Activated CD4-positive, alpha-beta T cell treated with anti-CD3 and anti-CD28 coated beads, Interleukin-2, amount 50 U/mL, for 16 hours (primary cell): ENCODE measurements at regions not wholly inside any gene's neighbourhood (a gene's known extent, or its start where the extent isn't known, plus 50 kb on each side); places are given as distances from the start of the nearest gene placed in this dataset.

Experiments
- DNase-seq: peaks from one replicate; pipeline ENCODE4 v3.0.0-alpha.2; 2020

DNA sequence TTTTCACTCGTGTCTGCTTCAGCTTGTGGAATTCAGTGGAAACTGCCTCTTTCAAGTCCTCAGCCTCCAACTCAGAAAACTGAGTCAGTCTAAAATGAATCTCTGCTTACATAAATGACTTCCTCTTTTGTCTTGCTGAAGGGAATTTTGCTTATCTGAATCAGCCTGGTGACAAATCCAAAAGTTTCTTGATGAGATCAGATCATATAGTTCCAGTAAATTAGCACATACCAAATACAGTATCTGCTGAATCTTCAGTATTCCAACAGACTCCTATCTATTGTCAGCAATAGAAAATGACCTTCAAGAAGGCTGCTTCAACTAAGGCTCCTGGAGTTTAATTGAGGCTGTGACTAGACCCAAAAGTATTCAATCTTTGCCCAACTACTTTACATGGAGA, 290.0 kb downstream of the MZT1 start:
- no peak for DNase-seq

DNA sequence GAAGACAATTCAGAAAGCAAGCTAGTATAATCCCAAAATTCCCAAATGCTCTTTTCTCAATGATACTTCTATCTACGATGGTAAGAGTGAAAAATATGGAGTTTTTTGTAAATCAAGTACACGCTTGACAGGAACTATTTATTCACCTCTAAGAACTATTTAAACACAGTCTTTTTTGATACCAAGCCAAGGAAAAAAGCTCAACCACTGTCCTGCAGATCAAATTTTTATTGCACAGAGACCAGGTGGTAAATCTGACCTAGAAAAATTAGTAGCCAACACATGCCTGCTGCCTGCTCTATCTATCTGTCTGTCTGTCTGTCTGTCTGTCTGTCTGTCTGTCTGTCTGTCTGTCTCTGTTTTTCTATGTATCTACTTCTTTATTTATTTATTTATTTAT, 292.2 kb downstream of the MZT1 start:
- no peak for DNase-seq

DNA sequence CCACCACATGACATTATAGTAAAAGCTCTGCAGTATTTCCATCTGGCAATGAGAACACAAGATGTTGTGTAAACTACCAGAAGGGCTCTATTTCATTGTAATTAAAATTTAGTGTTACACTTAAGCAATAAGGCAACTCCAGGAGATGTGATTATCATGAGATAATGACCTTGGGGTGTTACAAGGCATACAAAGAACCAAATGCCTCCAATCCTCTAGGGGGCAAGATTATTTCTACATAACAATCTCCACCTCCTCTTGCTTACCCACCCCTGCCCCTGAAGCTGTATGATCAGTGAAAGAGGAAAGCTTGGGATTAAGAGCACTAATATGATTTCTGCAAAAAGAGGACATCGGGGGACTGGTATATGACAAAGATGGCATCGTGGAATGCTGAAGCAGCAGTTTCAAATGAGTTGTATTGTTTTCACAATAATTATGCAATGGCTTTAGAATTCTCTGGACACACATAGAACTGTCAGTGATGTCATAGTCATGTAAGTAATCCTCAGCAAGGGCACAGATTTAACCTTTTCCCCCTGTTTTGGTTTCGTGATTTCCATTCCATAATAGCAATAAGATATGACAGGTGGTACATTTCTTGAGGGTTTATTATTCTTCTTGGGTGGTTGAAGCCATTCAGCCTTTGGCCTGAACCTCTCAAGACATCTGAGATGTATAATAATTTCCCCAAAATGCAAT, 295.3 kb downstream of the MZT1 start:
- DNase-seq = no peak

DNA sequence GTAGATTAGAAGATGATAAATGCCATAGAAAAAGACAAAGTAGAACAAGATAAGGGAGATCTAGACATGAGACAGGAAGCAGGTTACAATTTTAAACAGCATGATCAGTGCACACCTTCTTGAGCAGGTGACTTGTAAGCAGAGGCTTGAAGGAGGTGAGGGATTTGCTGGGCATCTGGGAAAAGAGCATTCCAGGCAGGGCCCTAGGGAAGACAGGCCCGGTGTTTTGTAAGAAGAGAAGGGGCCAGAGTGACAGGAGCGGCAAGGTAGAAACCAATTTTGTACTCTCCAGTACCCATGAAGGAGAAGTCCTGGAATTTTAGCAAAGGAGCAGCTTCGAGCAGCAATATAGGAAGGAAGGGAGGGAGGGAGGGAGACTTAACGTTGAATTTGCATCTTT, 296.5 kb downstream of the MZT1 start:
- no peak for DNase-seq

DNA sequence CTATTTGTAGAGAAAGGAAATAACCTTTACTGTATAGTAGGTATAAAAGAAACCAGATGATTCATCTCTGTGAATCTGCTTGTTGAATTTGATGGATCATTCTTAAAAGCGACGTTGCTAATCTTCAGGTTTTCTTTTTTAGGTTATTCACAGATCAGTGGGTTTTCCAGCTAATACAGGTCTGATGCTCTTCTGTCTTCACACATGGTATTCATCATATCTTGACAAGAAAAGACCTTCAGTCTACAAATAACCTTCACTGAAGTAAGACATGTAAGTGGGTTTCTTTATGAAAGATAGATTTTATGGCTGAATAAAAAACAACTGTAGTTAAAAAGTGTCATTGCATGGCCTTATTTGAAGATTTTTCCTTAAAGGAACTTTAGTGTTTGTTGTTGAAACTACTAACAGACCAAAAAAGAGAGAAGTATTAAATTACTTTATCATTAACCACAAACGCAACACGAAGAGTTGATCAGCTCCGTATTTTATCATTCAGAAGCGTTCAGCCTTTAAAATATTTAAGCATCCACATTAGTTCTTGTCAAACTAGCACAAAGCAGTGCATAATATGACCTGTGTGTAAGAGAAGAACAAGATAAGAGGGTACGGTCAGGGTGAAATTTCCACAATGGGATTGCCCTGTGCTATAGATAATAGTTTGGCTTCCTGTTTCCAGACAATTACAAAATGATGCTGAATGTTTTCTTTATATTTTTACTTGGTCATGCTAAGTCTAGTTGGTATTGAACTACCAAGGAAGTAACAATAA, 299.5 kb downstream of the MZT1 start:
- no peak for DNase-seq

DNA sequence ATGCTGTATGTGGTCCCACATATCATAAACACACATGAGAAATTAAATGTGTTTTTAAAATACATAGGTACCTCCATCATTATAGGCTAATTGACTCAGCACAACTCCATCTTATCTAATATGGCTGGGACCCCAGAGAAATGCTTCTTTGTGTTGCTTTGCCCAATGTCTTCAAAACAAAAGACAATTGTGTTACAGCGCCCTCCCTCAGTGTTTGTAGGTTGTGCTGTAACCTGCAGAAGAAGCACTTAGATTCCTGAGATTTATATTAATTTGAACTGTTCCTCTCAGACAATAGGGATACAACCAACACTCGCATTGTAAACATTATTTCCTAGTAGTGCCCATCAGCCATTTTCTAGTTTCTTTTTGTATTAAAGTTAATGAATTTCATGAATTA, 303.4 kb downstream of the MZT1 start:
- DNase-seq = no peak

DNA sequence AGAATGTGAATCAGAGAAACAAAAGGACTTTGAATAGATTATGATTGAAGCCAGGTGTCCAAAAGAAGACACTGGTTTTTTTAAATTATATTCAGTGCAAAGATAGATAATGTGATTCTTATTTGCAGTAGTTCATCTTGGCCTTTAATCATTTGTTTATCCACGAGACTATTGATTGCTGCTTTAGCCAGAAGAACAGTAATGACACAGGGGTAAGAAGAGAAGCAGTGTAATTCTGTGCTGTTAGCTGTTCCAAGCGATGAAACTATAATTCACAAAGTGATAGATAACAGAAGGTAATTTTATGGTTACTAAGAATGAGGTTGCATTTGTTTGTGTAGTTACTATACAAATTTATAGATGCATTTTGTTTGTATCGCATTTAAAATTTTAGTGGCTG, 311.6 kb downstream of the MZT1 start:
- no peak for DNase-seq

DNA sequence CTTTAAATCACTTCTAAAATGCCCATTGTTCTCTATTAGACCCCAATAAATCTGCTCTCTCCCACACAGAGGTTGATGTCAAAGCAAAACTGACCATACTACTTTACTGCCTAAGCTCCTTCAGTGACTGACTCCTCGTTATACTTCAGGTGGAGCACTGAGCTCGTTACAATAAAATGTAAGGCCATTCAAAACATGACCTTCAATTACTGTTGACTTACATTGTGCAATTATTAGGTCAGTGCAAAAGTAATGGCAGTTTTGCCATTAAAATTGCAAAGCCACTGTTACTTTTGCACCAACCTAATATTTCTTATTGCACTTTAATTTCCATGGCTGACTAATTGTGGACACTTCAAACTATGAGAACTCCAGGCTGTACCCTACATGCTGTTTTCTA, 314.9 kb downstream of the MZT1 start:
- DNase-seq = no peak

DNA sequence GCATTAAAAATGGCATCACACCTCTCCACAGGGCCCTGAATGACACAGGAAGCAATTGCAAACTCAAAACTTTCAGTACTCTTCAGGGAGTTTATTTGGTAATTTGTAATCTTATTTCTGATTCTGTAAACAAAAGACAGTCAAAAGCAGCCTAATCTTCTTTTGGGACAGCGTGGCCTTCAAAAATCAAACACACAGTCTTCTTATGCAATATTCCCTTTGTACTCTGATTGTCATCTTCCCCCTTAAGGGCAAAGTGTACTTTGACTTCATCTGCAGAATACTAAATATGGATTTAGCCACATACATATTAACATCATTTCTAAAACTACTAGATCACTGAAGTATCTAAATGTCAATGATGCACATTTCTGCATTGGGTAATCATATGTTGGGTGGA, 322.0 kb downstream of the MZT1 start:
- no peak for DNase-seq

DNA sequence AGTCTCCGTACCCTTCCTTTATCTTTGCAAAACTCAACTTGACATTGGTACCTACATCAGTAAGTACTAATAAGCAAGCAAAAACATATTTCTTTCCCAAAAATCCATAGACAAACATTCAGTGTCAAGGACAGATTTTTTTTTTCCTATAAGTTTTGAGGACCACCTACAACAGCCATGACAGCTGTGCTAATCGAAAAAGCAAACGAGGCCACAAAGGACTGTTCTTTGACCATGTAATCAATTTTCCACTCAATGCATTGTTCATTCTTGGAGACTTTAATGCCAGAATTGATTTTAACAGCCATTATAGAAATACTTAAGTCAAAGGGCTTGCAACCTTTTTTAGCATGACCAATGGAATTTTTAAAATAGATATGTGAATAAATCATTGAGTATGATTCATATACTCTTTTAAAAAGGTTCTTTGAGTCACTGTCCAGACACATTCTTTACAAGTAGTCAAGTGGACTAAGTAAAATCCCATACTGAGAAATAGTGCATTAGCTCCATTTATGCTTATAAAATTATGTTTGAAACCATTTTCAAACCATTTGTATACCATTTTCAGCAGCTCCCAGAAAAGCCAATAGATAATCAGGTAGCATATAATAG, 323.9 kb downstream of the MZT1 start:
- DNase-seq = no peak

DNA sequence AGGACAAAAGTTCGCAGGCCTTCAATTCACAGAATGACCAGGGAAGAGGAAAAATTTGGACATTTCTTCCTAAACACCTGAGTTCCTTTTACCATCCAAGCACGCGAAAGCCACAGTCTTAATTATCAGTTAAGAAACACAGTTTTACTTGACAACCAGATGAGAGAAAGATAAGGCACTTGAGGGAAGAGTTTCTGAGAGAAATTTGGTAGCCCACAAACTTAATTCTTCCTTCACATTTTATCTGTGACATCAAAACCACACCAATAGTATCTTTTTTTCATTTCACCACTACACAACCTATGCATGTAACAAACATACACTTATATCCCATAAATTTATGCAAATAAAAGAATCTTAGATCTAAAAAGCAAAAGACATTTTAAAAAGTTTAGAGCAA, 326.6 kb downstream of the MZT1 start:
- no peak for DNase-seq

DNA sequence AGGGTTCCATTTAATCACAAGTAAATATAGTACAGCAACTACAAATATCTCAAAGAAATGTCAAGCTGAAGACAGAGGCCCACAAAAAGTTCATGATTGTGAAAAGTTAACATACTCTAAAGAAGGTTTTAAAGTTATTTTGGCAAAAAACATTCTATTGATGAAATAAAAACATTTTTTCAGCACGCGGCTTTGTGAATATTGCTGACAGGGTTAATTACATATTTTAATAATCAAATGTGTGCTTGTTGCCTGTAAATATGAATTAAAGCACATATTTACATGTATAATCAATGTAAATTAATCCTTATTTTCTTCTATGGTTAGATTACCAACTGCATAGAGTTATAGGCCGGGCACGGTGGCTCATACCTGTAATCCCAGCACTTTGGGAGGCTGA, 328.1 kb downstream of the MZT1 start:
- no peak for DNase-seq

DNA sequence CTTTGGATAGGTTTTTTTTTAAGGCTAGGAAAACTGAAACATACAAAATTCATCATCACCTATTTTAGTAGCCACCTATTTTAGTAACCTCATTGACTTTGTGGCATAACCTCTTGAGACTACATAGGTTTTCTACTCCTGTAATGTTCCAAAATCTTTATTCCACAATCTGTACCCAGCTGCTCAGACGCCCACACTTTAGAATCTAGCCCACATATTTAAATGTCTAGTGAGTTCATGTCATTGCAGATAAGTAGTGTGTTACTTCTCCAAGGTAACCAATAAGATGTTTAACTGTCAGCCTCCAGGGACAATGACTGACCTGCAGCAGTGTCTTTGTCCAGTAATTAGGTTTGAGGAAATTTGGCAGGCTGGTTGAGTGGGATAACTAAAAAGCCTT, 330.2 kb downstream of the MZT1 start:
- DNase-seq = no peak

DNA sequence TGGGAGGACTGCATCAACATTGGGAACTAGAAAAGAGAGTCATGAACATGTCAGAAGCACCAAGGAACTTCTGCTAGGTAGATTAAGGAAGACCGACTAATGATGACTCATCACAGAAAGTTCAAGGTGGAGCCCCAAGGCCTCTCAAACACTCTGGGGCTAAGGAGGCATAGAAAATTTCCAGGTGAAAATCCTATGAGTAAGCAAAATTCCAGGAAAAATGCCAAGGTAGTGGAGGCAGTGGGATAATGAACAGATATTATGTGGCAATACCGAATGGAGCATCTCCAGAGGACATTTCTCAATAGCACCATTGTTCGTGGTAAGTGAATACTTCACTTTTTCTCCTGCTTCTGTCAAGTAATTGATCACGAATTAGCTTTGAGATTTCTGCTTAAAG, 336.5 kb downstream of the MZT1 start:
- DNase-seq = no peak

DNA sequence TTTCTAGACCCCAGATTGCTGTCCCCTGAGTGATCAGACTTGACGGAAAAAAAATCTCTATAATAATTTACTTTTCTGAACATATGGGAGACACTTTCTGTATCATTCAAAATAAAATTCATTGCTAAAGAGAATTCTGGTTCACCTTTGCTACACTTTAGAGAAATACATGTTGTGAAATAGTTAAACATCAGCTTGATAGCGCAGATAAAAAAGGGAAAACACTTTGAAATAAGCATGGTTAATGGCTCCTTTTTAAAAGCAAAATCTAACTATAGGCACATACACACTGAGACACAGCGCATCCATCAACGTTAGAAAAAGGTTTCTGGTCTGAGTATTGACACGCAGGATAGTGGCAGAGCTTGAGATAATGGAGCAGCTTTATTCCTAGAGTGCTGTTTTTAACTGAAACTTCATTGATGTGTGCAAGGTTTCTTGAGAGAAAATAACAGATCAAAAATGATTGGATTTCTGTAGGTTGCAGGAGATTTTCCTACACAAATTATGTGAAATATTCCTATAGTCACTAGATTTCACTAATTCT, 341.2 kb downstream of the MZT1 start:
- no peak for DNase-seq

DNA sequence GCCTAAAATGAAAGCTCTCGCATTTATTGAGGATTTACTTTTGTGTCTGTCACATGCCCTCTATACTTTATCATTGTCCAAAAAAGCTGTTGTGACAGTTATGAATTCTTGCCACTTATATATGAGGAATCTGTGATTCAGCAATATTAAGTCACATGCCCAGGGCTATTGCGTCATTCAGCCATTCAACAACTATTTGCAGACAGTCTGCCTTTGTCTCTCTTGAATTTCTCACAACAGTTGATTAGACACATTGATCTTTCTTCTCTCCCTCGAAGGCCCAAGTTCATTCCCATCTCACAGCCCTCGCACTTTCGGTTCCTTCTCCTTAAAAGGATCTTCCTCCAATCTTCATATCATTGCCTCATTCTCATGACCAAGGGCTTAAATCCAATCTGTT, 342.6 kb downstream of the MZT1 start:
- DNase-seq = no peak

DNA sequence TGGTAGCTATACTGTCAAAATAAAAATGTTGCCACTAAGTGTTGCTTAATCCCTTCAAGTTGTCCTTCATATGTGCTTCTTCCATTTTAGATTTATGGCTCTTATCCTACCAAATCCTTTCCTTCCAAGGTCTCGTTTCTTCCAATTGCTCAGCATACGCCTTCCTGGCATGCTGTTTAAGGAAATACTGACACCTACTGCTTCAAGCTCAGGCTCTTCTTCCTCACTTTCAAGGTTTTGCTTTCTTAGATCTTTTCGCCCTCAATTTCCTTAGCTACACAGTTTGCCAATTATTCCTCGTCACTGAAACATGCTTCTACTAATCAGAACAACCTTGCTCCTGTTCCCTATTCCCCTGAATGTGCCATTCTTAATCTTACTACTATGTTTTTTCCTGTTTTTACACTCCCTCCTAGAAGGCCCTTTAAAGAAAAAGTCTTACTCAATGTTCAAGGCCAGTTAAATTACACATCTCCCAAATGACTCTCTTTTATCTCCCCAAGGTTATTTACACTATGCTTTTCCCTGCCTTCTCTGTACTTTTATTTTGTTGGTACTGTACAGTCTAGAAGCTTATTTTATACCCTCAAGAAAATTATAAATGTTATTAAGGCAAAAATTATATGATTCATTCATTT, 343.1 kb downstream of the MZT1 start:
- DNase-seq = no peak

DNA sequence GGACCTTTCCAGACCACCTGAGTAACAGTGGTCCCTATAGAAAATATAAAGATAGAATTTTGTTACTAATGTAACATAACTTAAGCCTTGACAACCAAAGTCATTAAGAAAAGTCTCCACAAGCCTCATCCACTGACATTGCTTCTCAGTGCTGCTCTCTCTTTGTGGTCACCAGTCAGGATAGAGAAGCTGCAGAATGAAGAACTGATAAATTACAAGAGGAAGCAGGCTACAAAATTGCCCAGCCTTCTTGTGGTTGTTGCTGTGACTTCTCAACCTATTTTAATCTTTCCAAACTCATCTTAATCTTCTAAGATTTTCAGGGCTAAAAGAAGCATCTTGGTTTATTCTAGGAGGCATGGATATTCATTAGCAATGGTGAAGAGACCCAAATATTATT, 343.8 kb downstream of the MZT1 start:
- DNase-seq = no peak

DNA sequence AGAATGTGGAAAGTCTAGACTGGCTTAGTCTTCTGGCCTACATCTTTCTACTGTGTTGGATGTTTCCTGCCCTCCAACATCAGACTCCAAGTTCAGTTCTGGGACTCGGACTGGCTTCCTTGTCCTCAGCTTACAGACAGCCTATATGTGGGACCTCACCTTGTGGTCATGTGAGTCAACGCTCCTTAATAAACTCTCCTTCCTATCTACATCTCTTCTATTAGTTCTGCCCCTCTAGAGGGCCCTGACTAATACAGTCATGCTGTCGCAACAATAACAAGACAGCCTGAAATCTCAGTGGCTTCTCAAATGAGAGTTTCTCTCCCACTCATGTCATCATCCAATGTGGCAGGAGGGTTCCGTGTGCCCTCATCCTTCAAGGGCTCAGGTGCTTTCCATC, 347.8 kb downstream of the MZT1 start:
- DNase-seq = no peak

DNA sequence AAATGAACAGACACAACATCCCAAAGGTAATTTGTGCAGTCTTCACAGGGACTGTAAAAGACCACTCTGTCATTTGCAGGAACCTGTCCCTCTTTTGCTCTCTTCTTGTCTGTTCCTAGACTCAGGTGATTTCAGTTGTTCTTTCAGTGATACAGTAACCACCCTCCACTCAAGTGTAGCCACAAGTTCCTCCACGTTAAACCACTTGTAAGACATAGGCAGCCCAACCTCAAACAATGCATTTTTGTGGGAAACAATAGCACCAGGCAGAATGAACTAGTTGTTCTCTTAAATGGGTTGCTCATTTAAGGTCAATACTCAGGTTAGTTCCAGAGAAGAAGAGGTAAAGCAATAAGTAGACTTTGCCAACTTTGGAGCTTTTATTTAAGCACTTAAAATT, 359.4 kb downstream of the MZT1 start:
- no peak for DNase-seq

DNA sequence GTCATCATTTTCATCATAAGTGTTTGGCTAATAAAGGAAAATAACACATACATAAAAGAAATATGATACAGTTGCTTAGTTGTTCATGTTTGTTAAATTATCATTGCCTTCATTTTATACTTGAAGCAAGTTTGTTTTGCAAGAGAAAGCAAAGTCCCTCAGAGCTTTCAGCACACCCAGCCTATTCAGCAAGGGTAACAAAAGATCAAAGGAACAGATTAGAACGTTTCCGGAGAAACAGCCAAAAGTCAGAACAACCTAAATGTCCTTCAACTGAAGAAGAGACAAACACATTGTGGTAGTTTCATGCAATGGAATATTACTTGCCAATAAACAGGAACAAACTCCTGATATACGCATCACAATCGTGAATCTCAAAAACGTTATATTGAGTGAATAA, 380.7 kb downstream of the MZT1 start:
- DNase-seq = no peak

DNA sequence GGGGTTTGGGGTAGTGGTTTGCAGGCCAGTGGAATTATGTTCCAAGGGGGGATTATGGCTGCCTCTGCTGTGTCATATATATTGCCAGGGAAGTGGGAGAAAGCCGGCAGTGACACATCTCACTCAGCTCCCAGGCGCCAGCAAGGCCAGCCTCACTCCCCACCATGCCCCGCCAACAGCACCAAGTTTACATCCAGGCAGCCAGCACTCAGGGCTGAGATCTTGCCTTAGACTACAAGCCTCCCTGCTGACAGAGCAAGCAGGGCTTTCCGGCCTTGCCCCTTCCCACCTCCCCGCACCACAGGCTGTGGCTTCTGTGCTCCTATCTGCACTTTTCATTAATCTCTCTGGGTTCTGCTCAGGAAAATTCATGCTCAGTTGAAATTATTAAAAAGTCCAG, 385.1 kb downstream of the MZT1 start:
- DNase-seq = no peak

DNA sequence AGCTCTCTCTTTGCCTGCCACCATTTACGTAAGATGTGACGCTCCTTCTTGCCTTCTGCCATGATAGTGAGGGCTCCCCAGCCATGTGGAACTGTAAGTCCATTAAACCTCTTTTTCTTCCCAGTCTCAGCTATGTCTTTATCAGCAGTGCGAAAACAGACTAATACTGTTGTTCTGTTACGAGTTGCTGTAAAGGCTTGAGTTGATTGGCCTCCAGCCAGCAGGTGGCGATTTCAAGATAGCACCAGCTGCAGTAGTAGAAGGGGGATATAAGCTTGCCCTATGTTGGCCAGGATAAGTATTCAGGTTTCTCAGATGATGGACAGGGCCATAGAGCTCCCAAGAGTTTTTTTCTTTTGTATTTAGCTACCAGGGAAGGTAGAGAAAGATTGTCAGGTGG, 385.5 kb downstream of the MZT1 start:
- no peak for DNase-seq
